ENCODE measurements at regions not wholly inside any gene's neighbourhood (a gene's known extent, or its start where the extent isn't known, plus 50 kb on each side); places are given as distances from the start of the nearest gene placed in this dataset.
A peak's percentile ranks its signal among the peaks of the same experiment; 100 is the strongest.
"Not testable (repeated sequence)": the region's sequence is repeated elsewhere in the genome, so short reads cannot be mapped to it uniquely, and the experiment has no call there.

DNA sequence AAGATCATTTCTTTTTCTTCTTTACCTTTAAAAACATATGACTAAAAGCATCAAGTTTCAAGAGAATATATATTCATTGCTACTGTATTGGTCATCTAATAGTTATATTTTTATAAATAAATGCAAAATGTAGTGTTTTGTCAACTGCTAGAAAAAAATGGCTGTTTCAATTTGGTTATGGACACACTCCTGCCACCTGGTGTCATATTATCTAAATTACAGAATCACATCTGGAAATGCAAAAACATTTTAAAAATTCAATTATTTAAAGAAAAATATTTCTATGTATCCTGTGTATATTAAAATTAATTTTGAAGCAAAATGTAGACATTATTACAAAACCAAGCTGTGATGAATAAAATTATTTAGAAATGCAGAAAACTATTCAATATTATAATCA is 329.4 kb upstream of the PCDH18 start:
- peak; percentile 45 for DNase-seq (ENCODE audit: low read depth)

DNA sequence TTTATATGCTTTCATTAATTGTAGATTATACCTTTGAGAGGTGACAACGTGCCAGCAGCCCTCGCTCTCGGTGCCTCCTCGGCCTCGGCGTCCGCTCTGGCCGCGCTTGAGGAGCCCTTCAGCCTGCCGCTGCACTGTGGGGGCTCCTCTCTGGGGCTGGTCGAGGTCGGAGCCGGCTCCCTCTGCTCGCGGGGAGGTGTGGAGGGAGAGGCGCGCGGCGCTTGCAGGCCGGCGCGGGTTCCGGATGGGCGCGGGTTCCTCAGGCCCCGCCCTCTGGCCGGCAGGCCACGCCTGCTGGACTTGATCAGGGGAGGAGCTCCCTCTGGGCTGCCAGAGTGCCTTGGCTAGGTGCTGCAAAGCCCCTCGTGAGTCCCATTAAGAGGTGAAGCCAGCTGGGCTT is 321.1 kb upstream of the PCDH18 start:
- DNase-seq (ENCODE audit: low read depth), result no peak

DNA sequence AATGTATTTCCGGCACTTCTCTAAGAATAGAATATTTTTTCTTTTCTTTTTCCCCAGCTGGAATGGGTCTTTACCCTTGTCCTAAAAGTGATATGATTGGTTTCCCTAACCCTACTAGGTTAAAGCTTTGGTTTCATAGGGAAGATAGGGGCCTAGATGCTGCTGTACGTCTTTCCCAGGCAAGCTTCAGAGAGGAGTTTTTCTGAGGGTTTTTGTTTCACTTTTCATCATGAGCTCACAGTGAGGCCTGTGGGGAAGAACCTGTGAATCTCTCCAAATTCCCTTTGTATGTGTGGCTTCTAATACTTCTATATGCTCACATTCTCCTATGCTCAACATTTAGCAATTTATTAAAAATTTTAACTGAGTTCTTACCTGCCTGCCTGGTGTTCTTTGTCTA is 320.0 kb upstream of the PCDH18 start:
- no peak for DNase-seq (ENCODE audit: low read depth)

DNA sequence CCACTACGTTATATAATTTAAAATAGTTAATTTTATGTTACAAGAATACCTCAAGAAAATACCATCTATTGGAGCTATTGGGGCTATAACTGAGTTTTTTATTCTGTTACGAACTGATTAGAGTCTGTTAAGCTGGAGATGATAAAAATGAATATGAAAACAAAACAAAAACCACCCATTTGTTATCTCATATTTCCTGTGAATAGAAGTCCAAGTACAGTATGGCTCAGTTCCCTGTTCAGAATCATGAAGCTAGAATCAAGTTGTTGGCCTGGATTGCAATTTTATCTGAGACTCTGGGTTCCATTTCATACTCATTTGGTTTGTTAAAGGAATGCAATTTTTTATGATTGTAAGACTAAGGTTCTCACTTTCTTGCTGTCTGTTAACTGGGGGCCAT is 319.1 kb upstream of the PCDH18 start:
- DNase-seq (ENCODE audit: low read depth), result no peak

DNA sequence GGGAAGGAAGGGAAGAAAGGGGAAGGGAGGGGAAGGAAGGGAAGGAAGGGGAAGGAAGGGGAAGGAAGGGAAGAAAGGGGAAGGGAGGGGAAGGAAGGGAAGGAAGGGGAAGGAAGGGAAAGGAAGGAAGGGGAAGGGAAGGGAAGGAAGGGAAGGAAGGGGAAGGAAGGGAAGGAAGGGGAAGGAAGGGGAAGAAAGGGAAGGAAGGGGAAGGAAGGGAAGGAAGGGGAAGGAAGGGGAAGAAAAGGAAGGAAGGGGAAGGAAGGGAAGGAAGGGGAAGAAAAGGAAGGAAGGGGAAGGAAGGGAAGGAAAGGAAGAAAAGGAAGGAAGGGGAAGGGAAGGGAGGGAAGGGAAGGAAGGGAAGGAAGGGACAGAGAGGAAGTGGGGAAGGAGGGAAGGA is 295.7 kb upstream of the PCDH18 start:
- DNase-seq (ENCODE audit: low read depth), result not testable (repeated sequence)

DNA sequence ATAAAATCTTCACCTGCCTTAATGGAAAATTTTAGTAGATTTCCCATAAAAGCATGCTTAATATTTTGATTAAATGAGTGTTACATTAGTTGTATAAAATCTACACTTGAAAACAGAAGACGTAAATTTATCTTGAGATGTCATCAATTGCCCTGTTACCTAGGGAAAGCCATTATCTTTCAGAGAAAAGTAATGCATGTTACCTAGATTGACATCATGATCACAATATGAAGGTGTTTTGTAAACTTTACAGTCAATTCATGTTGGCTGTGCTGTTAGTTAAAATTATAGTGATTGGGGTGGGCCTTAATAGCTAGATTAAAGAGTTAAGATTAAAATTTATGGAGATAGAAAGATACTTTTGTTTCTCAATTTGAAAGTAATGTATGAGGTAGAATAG is 293.2 kb upstream of the PCDH18 start:
- no peak for DNase-seq (ENCODE audit: low read depth)

DNA sequence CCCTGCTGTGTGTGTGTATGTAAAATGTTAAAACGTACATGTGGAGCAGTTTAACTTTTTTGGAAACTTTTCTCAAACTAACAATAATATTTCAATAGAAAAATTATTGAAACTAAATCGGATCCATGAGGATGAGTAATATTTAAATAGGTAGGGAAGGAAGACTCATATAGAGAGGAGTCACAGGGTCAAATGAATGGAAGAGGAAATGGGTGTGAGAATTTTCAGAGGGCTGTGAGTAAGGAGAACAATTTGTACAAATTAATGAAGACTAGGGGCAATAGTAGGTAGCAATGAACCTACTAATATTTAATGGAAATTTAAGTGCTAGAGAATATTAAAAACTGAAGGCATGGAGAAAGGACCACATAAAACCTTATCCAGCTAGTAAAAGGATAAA is 290.7 kb upstream of the PCDH18 start:
- DNase-seq (ENCODE audit: low read depth), result peak; percentile 34

DNA sequence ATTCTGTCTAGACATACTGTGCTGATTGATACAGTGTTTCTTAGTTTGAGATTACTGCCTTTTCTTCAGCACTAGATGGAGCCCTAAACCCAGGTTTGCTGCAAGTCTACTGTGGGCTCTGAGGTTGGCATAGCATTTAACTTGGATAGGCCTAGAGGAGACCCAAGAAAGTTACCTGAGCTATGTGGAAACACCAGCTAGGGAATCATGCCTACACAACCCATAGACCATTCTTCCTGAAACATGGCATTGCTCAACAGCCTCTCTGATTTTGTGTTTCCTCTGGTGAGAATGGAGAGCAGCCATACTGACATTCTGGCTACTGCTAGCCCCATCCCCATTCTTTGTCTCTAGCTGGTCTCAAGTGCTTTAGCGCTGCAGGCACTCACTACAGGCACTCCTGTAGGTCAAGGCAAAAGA is 287.7 kb upstream of the PCDH18 start:
- peak; percentile 71 for DNase-seq (ENCODE audit: low read depth)

DNA sequence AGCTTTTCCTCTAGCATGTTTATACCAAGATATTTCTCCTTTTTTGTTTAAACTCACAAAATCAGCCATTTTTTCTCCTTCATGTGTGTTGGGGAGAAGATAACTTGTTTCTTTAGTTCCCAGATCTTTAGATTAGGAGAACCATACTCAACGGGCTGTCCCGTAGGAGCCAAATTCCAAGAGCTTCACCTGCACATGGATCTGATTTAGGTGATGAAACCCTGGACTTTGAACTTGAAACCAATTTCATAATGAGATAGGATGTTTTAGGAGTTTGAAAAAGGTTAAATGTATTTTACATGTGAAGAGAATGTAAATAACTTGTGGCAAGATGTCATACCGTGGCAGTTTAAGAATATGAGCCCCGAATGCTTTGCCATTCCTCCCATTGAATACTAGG is 280.0 kb upstream of the PCDH18 start:
- no peak for DNase-seq (ENCODE audit: low read depth)

DNA sequence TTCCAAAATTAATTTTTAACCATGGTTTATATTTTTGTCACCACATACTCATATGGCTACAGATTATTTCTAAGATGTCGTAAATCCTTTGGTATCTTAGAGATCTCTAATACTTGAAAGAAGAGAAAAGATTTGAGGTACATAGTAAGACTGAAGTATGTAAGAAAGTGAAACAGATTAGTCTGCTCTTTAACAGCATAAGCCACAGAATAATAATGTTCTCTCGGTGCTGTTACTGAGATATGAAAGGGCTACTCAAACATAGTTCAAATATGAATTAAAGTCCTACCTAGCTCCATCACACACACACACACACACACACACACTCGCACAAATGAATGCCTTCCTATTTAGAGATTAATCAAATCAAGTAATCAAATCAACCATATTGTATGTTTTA is 274.1 kb upstream of the PCDH18 start:
- DNase-seq (ENCODE audit: low read depth), result no peak

DNA sequence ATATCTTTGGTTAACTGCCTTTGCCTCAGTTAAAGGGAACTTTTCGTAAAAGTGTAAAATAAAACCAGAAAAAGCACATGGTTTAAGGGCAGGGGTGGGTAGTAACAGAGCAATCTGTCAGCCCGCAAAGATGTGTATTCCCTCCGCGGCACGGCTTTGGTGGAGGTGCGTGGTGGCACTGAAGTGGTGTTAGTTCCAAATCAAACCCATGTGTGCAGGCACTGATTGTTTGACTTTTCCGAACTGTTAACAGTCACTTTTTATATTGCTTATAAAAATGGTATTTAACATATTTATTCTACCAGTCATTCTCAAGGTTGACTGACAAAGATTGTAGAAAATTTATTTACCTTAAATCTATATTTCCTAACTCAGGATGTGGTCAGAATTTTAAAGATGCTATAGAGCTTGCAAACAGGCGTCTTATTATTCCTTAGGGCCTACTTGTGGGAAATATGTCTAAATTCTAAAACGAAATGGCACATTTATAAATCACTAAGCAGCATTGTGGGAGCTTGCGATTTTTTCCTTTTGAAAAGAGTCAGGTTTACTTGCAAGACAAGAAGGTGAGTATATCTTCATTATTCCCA is 272.7 kb upstream of the PCDH18 start:
- DNase-seq (ENCODE audit: low read depth), result no peak

DNA sequence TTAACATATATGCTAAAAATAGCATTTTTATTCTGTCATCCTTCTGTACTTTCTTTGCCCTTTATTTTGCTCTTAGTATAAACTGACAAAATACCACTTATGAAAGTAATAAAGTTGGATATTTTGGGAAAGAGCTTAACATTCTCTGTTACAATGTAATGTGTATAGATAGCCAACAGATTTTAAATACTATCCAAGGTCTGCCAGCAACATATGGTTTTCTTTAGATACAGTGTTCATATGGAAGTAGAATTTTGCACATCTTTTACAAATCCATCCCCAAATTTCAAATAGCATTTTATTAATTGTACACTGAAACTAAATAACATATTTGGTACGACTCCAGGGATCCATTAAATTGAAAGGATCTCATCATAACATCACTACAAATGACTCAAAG is 268.6 kb upstream of the PCDH18 start:
- DNase-seq (ENCODE audit: low read depth), result no peak

DNA sequence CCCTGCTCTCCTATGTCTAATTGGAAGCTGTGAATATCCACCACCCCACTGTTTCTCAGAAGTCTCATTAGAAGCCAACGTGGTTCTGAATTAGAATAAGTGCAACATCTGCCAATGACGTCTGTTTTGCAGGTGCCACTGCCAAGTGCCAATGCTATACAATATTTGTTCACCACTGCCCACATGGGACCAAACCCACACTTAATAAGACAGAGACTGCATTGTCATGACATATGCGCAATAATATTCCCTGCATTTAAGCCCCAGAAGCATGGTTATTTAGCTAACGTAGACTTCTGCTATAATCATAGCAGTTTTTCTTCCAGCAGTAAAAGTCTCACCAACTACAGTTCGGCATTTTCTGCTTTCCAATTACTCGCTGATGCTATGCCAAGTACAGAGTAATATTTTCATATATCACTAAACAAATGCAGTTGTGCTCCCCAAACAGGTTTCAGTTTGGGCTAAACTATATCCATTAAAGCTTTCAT is 262.5 kb upstream of the PCDH18 start:
- DNase-seq (ENCODE audit: low read depth), result peak; percentile 0

DNA sequence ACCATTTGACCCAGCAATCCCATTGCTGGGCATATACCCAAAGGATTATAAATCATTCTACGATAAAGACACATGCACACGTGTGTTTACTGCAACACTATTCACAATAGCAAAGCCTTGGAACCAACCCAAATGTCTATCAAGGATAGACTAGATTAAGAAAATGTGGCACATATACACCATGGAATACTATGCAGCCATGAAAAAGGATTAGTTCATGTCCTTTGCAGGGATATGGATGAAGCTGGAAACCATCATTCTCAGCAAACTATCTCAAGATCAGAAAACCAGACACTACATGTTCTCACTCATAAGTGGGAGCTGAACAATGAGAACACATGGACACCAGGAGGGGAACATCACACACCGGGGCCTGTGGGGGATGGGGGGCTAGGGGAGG is 257.0 kb upstream of the PCDH18 start:
- DNase-seq (ENCODE audit: low read depth), result not testable (repeated sequence)

DNA sequence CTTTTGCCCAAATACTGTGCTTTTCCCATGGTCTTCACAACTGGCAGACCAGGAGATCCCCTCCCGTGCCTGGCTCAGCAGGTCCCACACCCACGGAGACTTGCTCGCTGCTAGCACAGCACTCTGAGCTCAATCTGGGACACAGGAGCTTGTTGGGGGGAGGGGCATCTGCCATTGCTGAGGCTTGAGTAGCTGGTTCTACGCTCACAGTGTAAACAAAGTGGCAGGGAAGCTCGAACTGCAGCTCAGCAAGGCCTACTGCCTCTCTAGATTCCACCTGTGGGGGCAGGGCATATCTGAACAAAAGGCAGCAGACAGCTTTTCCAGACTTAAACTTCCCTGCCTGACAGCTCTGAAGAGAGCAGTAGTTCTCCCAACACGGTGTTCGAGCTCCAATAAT is 251.6 kb upstream of the PCDH18 start:
- not testable (repeated sequence) for DNase-seq (ENCODE audit: low read depth)

DNA sequence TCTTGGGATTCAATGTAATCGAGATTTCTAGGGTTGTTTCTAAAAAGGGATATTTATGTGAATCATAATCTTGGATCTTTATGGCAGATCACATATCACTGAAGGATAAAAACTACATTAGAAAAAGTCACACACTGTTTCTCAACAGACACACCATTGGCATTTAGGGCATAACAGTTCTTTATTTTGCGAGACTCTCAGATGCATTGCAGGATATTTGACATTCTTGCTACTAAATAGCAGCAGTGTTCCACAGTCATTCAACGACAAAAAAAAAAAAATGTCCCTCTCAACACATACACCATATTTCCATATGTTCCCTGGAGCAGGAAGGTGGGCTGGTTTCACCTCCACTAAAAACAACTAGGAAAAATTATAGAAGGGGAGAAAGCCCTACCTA is 243.4 kb upstream of the PCDH18 start:
- no peak for DNase-seq (ENCODE audit: low read depth)

DNA sequence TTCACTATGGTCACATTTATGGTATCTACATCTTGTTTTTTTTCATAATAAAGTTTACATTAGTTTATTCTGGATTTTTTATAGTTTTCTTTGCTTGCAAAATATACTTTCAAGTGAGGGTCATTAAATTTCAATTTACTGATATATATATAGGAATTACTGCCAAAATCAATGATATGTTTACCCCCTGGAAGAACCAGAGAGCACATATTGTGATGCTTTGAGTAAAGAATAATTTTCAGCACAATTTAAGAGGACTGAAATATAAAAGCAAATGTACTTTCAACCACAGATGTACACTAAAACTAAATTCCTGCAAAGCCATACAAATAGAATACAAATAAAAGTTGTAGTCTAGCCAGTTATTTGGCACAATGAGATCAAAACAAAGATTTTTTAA is 242.2 kb upstream of the PCDH18 start:
- no peak for DNase-seq (ENCODE audit: low read depth)

DNA sequence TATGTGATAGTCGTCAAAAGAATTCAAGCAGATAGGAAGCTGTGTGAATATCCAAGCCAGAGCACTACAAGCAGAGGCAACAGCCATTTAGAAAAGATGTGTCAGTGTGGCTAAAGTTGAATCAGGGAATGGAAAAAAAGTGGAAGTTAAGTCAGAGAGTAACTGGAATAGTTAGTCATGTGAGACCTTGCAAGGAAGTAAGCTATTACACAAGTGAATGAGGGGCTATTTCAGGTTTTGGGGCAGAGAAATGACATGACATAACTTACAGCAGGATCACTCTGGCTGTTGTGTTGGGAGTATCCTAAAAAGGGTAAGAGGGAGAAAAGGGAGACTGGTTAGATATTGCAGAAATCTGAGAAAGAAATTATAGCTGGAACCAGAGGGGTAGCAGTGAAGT is 236.6 kb upstream of the PCDH18 start:
- DNase-seq (ENCODE audit: low read depth), result no peak

DNA sequence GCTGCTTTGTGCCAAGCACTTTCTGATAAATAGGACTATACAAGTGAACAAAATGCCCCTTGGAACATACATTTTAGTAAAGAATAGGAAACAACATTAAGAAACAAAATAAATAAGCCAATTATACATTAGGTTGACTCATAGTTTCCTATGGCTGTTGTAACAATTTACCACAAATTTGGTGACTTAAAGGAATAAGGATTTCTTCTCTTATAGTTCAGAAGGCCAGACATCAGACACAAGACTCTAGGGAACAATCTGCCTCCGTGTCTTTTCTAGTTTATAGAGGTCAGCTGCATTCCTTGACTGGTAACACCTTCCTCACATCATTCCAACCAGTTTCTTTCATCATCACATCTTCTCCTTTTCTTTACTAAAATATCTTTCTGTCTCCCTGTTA is 235.9 kb upstream of the PCDH18 start:
- peak; percentile 1 for DNase-seq (ENCODE audit: low read depth)

DNA sequence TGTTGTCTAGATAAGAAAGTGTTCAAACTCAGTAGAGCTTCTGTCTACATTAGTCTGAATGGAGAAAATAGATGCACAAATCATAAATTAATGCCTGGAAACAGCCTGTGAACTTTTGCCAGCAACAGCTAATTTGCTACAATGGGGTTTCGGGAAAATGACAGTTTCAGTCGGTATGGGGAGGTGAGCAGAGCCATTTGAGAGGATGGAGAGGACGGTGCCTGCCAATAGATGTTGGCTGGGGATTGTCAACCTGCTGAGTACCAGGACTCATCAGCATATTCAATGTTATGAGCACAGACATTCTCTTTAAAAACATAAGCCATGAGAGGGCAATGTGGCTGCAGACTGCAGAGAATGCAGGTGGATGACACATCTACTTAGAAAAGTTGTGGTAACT is 230.3 kb upstream of the PCDH18 start:
- no peak for DNase-seq (ENCODE audit: low read depth)

DNA sequence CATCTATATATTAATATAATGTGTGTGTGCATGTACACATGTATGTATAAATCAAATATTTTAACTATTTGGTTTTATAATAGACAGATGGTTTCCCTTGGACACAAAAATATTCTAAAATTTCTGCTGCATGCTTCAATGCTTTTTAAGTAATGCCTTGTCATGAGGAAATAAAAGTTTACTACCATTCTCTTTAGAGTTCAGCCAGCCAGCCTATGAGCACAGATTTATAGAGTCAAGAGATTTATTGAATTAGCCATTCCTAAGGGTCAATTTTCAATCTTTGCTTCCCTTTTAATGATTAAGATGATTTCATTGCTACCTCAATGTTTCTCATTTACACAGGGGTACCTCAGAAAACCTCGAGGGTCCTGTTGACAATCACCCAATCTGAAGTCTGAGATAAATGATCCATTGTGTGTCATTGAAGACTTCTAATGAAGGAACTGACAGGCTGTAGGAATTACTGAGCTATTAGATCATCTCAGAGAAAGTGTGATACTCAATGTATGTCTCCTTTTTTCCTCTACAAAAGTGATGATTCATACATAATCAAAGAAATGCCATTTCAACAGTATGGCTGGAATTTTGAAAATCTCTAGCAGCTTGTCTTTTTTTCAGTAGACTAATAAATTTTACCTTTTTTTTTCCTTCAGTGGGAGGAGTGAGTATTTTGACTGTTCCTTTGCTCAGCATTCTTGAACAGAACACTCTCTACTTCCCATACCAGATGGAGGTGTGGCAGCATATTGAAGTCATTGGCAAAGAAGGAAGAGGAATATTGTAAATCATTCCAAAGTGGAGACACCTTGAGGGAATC is 222.6 kb upstream of the PCDH18 start:
- peak; percentile 66 for DNase-seq (ENCODE audit: low read depth)

DNA sequence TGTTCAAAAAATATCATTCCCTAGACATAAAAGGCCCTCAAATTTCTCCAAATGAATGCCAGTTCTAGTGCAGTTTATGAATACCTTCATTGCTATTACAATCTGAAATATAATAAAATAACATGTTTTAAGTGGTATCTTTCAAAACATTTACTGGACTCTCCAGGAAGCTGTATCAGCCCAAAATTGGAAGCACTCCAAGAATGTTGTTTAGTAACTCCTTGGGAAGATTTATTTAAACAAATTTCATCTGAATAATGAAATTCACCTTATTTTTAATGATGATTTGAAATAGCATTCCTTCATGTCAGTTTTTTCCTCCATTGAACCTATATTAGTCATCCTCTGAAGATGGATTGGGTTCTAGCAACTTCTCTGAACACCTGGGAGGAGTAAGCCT is 217.2 kb upstream of the PCDH18 start:
- DNase-seq (ENCODE audit: low read depth), result peak; percentile 23

DNA sequence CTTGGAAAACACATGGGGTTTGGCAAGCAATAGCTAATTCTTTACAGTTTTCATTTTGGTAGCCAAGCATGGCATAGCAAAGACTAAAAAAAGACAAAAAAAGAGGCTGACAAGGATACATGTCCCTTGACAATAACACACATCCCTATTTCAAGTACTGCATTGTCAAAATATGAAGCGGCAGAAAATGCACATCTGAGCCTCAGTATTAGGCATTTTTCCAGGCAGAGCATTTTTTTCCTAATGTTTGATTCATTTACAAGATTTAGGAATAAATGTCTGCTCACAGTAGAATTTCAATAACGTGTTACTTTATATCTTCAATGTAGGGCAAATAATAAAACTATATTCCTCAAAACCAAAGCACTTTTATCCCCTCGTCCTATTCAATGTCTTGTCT is 216.3 kb upstream of the PCDH18 start:
- DNase-seq (ENCODE audit: low read depth), result no peak

DNA sequence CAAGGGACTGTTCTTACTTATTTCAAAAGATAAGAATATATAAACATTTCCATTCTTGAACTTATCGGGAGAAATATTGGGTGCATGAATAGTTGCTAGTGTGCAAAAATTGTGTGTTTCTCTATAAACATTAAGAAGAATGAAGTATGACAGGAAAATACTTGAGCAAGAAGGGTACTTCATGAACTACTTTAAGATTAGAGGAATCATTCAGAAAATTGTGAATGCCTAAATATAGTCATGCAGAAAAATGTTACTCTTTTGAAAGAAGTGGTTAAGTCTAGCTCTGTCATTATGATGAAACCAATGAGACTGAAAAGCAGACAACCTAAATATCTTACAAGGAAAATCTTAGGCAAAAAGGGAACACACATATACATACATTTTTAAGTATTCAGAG is 207.8 kb upstream of the PCDH18 start:
- DNase-seq (ENCODE audit: low read depth), result no peak
